ENCODE measurements at regions not wholly inside any gene's neighbourhood (a gene's known extent, or its start where the extent isn't known, plus 50 kb on each side); places are given as distances from the start of the nearest gene placed in this dataset.
"Not testable (repeated sequence)": the region's sequence is repeated elsewhere in the genome, so short reads cannot be mapped to it uniquely, and the experiment has no call there.

- DNase-seq = no peak
Measured at GRCh38 chr1:188986745-188987417, 1490.8 kb downstream of the BRINP3 start.

DNA sequence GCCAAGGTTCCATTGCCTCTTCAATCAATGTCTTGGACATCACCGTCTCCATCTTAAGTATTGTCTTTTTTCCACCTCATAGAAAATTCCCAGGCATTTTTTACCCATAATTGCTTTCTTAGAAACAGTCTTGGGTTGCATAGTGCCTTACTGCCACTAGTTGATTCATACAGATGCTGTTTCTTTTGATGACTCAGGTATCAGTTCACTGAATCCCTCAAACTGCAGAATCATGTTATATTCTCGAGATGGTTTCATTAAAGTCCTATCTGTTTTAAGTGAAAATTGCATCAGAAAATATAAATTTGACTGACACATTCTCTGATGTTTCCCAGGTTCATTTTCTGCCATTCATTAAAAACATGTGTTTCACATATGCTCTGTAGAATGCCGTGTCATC lies 1489.1 kb downstream of the BRINP3 start:
- DNase-seq = no peak

DNA sequence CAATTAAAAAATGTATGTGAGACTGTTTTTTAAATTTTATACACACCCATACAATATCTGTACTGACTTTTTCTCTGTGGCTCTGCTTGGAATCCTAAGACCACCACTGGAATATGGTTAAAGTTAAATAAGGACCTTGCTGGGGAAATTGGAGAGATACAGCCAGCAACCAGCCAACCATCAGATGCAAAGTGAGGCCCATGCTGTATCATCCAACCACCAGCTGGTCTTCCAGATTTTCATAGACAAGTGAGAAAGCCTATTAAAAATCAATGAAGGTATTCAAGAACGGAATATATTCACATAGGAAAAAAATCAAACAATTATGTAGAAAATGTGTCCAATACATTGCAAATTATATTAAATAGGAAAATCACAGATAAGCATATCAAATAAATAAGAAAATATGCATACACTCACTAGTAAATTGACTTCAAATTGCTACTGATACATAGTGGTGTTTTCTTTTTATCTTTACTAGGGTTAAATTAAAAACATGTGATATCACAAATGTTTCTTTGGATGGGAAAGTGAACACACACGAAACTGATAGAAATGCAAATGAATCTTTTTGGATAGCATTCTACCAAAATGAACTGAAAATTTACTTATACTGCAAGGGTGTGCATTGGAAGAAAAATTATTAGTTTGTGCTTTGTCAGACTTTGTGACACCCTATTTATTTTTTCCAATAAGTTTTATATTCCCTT lies 1486.3 kb downstream of the BRINP3 start:
- DNase-seq = no peak

DNA sequence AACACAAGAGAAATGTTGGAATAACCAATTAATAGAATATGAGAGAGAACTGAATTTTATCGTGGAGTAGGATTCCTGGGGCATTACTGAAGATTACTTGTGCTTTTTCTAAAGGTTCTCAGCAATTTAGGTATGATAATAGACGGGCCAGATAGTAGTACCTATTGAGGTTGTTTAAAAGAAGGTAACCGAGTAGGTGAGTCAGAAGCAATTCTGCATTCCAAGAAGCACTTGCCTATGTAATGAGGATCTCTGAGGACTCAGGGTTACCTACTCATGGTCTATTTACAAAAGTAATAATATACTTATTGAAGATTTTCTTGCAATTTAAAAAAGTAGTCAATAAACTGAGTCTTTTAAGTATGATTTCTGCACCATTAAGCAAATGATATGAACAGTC lies 1469.8 kb downstream of the BRINP3 start:
- no peak for DNase-seq

DNA sequence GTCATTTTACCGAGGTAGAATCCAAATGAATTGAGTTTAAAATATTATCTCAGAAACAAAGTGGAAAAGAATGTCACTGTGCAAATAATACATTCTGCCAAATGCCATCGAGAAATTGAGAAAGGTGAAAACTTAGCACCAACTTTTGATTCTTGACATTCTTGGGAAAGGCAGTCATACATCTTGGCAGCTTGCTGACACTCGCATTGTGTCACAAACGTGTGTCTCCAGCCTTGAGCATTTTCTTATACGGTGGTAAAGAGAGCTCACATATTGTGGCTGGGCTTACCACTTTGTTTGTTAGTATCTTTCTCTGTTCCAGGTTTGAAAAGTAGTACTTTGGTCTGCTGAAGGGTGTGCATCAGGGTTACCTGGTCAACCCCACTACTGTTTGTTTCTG lies 1456.1 kb downstream of the BRINP3 start:
- DNase-seq = no peak

GRCh38 chr1:189022015-189022414 lies 1455.6 kb downstream of the BRINP3 start:
- no peak for DNase-seq

GRCh38 chr1:189027512-189027911 lies 1450.2 kb downstream of the BRINP3 start:
- DNase-seq = no peak

DNA sequence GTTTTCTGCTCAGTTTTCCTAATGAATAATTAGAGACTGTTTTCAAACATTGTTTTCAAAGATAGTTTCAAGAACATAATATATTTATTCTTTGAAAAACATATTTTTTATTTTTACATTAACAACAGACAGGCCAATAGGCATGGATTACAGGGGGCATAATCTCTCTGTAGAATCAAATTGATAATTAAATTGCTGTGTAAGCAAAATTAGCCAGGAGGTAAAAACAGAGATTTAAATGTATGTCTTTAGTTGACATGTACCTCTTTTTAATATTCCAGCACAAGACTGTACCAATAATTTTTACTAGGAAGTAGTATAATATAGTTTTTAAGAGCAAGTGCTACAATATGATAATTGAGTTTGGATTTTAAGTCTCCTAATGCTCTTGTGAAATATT lies 1444.5 kb downstream of the BRINP3 start:
- DNase-seq = no peak

DNA sequence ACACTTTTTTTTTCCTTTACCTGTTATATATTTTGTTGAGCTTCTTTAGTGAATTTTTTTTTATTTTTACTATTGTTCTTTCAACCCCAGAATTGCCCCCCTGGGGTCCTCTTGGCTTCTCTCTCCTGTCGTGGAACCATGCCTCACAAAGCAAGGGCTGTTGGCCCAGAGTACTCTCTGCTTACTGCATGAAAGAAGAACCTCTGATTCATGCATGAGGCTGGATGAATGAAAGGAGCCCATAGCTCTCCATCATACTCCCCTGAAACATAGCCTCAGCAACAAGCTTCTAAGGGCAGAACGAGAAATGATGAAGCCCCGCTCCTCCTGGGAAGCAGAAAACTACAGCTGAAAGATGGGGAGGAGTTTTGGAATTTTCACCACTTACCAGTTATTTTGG lies 1441.0 kb downstream of the BRINP3 start:
- DNase-seq = no peak

- DNase-seq = no peak
Measured at GRCh38 chr1:189046127-189046526, 1431.5 kb downstream of the BRINP3 start.

- no peak for DNase-seq
Measured at GRCh38 chr1:189084811-189085210, 1392.9 kb downstream of the BRINP3 start.

GRCh38 chr1:189103956-189104355 lies 1373.7 kb downstream of the BRINP3 start:
- no peak for DNase-seq

GRCh38 chr1:189117072-189117770 lies 1360.4 kb downstream of the BRINP3 start:
- no peak for DNase-seq

DNA sequence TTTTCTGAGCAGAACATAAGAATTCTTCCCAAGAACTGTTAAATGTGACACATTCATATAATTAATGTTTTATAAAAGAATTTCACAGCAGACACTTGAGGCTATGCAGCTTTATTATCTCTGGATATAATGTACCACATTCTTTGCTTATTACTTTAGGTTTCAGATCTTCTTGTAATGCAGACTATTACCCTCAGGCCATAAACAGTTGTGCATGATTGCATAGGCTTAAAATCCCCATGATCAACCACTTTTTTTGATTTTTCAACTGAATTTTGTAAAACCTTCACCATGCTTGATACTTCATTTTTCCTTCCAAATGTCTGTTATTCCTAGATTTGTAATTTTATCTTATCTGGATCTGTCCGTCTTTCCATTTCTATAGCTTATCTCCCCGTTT lies 1355.7 kb downstream of the BRINP3 start:
- no peak for DNase-seq

- no peak for DNase-seq
Measured at GRCh38 chr1:189125694-189126093, 1352.0 kb downstream of the BRINP3 start.

DNA sequence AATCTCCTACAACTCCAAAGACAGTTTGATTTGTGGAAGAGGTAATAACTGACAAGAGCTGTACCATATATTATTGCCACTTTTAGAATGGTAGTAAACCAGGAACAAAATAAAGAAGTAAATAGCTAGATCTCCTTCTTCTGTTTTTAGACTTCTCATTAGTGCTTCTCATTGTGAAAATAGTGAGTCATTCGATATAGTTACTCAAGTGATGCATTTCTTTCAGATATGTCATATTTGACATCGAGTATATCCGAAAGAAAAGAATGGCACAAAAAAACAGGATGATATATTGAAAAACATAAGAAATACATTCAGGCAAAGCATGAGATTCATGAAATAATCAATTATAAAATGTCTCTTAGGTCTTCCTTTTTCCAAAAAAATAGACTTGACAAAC lies 1346.1 kb downstream of the BRINP3 start:
- DNase-seq = no peak

DNA sequence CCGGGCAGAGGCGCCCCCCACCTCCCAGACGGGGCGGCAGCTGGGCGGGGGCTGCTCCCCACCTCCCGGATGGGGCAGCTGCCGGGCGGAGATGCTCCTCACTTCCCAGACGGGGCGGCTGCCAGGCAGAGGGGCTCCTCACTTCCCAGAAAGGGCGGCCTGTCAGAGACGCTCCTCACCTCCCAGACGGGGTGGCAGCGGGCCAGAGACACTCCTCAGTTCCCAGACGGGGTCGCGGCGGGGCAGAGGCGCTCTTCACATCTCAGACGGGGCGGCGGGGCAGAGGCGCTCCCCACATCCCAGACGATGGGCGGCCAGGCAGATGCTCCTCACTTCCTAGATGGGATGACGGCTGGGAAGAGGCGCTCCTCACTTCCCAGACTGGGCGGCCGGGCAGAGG lies 1337.9 kb downstream of the BRINP3 start:
- not testable (repeated sequence) for DNase-seq

GRCh38 chr1:189141056-189141455 lies 1336.6 kb downstream of the BRINP3 start:
- no peak for DNase-seq

DNA sequence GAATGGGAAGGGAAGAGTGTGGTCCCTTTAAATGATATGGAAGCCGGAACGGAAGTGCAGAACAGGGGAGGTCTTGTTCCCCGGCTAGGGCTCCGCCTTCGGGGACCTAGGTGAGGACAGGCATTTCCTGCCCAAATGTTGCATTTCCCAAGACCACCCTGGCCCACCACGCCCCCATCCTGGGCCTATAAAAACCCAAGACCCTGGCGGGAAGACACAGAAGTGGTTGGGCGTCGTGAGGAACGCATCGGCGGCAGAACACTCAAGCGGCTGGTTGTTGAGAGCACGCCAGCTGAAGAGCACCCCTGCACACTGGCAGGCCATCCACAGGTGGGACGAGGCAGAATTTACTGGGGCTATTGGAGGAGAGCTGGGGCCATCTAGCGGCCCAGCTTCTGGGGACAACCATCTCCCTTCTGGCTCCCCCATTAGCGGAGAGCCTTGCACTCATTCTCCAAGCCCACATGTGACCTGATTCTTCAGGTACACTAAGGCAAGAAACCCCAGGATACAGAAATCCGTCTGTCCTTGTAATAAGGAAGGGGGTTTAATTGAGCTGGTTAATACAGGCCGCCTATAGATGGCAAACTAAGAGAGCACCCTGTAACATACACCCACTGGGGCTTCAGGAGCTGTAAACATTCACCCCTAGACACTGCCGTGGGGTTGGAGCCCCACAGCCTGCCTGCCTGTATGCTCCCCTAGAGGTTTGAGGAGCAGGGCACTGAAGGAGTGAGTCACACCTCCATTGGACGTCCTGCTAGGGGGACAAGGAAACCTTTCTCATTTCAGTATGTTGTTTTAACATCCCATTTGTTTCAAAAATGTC lies 1327.9 kb downstream of the BRINP3 start:
- no peak for DNase-seq

DNA sequence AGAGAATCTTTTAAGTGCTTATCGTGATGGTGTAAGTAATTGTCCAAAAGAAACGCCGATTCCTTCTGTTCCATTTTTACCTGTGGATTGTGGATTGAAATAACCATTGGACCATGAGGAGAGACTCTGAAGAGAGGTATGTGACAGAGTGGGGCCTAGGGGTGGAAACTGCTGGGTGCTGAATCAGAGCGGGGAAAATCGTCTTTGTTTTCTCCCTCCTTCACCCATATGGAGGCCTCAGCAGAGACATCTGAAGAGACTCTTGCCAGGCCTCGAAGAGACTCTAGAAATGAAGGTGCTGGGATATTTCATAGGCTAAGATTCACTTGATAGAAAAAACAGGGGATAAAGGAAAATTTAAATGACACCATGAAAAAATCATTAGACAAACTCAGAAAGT lies 1327.0 kb downstream of the BRINP3 start:
- DNase-seq = no peak

DNA sequence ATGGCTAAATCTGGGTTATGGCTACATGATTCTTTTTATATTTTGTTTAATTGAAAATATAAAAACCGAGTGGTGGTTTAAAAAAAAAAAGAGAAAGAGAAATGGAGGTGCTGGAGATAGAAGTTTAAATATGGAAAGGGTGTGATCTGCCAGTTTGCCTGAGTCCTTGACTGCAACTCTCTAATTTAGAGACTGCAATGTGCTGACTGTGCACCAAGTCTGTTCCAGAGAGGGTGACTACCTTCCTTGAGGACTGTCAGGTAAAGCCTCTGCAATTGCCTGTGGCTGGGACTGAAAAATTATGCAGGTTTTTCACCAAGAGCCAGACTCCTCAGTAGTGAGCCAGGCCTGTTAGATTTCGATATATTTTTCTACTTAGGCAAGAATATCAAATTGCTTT lies 1326.3 kb downstream of the BRINP3 start:
- DNase-seq = no peak

- DNase-seq = no peak
Measured at GRCh38 chr1:189152685-189153084, 1325.0 kb downstream of the BRINP3 start.

- DNase-seq = no peak
Measured at GRCh38 chr1:189158155-189158554, 1319.5 kb downstream of the BRINP3 start.
